ENCODE measurements at regions not wholly inside any gene's neighbourhood (a gene's known extent, or its start where the extent isn't known, plus 50 kb on each side); places are given as distances from the start of the nearest gene placed in this dataset.

GRCh38 chr11:28701760-28702449, 593.7 kb downstream of the METTL15 start:
- TF ChIP-seq TAF1 (IDR thresholded peaks at IDR 0.05; ENCODE audit: low read depth, low read length) (no peak), POLR2A (IDR thresholded peaks at IDR 0.05; ENCODE audit: low read depth, low read length) (no peak), POLR2AphosphoS5 (IDR thresholded peaks at IDR 0.05; ENCODE audit: low read depth, low read length) (no peak), PAX5 (IDR thresholded peaks at IDR 0.05; ENCODE audit: insufficient read depth, low read length, severe bottlenecking) (no peak), SPI1 (IDR thresholded peaks at IDR 0.05; ENCODE audit: low read depth, low read length) (no peak), POU2F2 (IDR thresholded peaks at IDR 0.05; ENCODE audit: low read depth, low read length) (no peak)
- FAIRE-seq (no peak), DNase-seq (ENCODE audit: insufficient read length, low spot score) (no peak)

DNA sequence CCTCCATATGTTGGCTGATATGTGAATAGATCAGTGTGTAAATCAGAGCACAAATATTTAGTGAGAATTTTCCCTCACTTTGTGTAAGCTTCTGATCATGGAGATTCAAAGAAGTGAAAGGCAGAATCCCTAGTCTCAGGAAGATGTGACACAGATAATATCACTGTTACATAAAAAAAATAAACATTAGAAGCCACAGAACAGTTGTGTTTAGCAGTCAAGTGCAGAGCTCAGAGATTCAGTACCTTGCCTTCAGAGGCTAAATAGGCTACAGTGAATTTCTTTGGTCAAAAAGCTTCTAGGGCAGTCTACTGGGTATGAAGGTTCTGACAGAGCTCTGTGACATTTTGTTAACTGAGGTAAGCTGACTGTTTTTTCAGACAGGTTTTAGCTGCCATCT, 591.5 kb downstream of the METTL15 start:
- FAIRE-seq (no peak), DNase-seq (ENCODE audit: insufficient read length, low spot score) (no peak)
- TF ChIP-seq POU2F2 (IDR thresholded peaks at IDR 0.05; ENCODE audit: low read depth, low read length) (no peak), SPI1 (IDR thresholded peaks at IDR 0.05; ENCODE audit: low read depth, low read length) (no peak), POLR2A (IDR thresholded peaks at IDR 0.05; ENCODE audit: low read depth, low read length) (no peak), POLR2AphosphoS5 (IDR thresholded peaks at IDR 0.05; ENCODE audit: low read depth, low read length) (no peak), TAF1 (IDR thresholded peaks at IDR 0.05; ENCODE audit: low read depth, low read length) (no peak), PAX5 (IDR thresholded peaks at IDR 0.05; ENCODE audit: insufficient read depth, low read length, severe bottlenecking) (no peak)

GRCh38 chr11:28697920-28698827, 590.0 kb downstream of the METTL15 start:
- peak; percentile 2 for DNase-seq (ENCODE audit: insufficient read length, low spot score)
- peak; percentile 75 for FAIRE-seq
- TF ChIP-seq POU2F2 (IDR thresholded peaks at IDR 0.05; ENCODE audit: low read depth, low read length) (no peak), PAX5 (IDR thresholded peaks at IDR 0.05; ENCODE audit: insufficient read depth, low read length, severe bottlenecking) (no peak), SPI1 (IDR thresholded peaks at IDR 0.05; ENCODE audit: low read depth, low read length) (no peak), TAF1 (IDR thresholded peaks at IDR 0.05; ENCODE audit: low read depth, low read length) (no peak), POLR2A (IDR thresholded peaks at IDR 0.05; ENCODE audit: low read depth, low read length) (no peak), POLR2AphosphoS5 (IDR thresholded peaks at IDR 0.05; ENCODE audit: low read depth, low read length) (no peak)

DNA sequence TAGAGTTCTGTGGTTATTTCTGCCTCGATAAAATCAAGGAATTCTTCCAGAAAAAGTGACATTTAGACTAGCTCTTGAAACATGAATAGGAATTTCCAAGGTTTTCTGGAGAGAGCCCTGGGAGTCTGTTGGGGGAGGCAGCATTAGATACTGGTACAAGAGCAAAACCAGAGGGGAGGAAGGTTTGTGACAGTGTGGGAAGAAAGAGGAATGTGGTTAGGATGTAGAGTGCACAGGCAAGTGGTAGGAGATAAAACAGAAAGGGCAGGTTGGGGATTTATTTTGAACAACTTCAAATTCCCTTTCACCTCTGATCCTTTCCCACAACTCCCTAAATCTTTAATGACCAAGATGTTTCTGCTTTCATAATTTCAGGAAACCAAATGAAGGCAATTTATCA, 588.4 kb downstream of the METTL15 start:
- no peak for TF ChIP-seq POLR2A (IDR thresholded peaks at IDR 0.05; ENCODE audit: low read depth, low read length)
- TF ChIP-seq PAX5 (IDR thresholded peaks at IDR 0.05; ENCODE audit: insufficient read depth, low read length, severe bottlenecking) = no peak
- TF ChIP-seq TAF1 (IDR thresholded peaks at IDR 0.05; ENCODE audit: low read depth, low read length) = no peak
- TF ChIP-seq POU2F2 (IDR thresholded peaks at IDR 0.05; ENCODE audit: low read depth, low read length) = no peak
- no peak for TF ChIP-seq SPI1 (IDR thresholded peaks at IDR 0.05; ENCODE audit: low read depth, low read length)
- TF ChIP-seq POLR2AphosphoS5 (IDR thresholded peaks at IDR 0.05; ENCODE audit: low read depth, low read length) = no peak
- FAIRE-seq = no peak
- no peak for DNase-seq (ENCODE audit: insufficient read length, low spot score)

DNA sequence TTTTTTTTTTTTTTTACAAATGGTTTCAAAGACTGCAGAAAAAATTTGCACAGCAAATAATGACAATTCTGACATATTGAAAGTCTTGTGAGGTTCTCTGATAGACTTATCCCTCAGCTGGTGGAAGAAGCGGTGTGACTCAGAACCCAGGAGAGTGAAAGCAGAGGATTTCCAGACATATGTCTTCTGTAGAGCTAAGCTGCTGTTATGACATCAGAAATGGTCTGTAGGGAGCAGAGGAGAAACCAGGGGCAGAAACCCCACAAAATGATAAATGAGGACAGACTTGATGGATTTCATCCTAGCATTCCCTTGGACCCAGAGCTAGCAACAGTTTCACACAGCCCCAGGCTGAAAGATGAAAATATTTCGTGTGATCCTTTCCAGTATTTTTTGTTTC, 582.6 kb downstream of the METTL15 start:
- FAIRE-seq = no peak
- TF ChIP-seq POU2F2 (IDR thresholded peaks at IDR 0.05; ENCODE audit: low read depth, low read length) = no peak
- no peak for DNase-seq (ENCODE audit: insufficient read length, low spot score)

- DNase-seq (ENCODE audit: insufficient read length, low spot score) = no peak
- TF ChIP-seq PAX5 (IDR thresholded peaks at IDR 0.05; ENCODE audit: insufficient read depth, low read length, severe bottlenecking) = no peak
- TF ChIP-seq POU2F2 (IDR thresholded peaks at IDR 0.05; ENCODE audit: low read depth, low read length) = no peak
- TF ChIP-seq TAF1 (IDR thresholded peaks at IDR 0.05; ENCODE audit: low read depth, low read length) = no peak
- no peak for TF ChIP-seq POLR2A (IDR thresholded peaks at IDR 0.05; ENCODE audit: low read depth, low read length)
- TF ChIP-seq SPI1 (IDR thresholded peaks at IDR 0.05; ENCODE audit: low read depth, low read length) = no peak
- no peak for TF ChIP-seq POLR2AphosphoS5 (IDR thresholded peaks at IDR 0.05; ENCODE audit: low read depth, low read length)
- FAIRE-seq = no peak
Measured at GRCh38 chr11:28684011-28684586, 575.9 kb downstream of the METTL15 start.

DNA sequence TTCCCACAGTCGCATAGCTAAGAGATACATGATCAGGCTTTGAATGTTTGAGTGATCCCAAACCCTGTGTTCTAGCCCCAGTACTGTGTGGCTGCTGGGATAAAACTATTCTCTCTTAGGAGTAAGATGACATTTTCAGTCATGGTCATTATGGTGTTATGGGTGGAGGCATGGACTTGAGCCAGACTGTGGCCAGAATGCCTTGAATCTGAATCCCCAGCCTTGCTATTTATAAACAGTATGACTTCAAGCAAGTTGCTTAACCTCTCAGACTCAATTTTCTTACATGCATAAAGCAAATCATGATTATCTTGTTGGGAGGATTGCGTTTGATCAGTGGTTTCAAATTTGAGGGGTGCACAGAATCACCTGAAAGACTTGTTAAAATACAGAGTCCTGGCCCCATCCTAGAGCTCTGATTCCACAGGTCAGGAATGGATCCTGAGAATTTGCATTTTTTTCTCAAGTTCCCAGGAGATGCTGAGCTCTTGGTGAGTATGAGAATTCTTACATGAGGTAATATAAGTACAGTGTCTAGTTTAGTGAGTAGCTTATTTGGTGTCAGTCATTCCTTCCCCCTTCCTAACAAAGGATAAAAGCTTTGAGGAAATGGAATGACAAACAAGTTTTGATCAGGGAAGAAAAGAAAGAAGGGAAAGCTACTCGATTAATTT, 571.7 kb downstream of the METTL15 start:
- no peak for FAIRE-seq
- TF ChIP-seq SPI1 (IDR thresholded peaks at IDR 0.05; ENCODE audit: low read depth, low read length) (no peak), PAX5 (IDR thresholded peaks at IDR 0.05; ENCODE audit: insufficient read depth, low read length, severe bottlenecking) (no peak), POLR2AphosphoS5 (IDR thresholded peaks at IDR 0.05; ENCODE audit: low read depth, low read length) (no peak), POU2F2 (IDR thresholded peaks at IDR 0.05; ENCODE audit: low read depth, low read length) (no peak), TAF1 (IDR thresholded peaks at IDR 0.05; ENCODE audit: low read depth, low read length) (no peak), POLR2A (IDR thresholded peaks at IDR 0.05; ENCODE audit: low read depth, low read length) (no peak)
- DNase-seq (ENCODE audit: insufficient read length, low spot score) = no peak

- TF ChIP-seq SPI1 (IDR thresholded peaks at IDR 0.05; ENCODE audit: low read depth, low read length) (no peak), PAX5 (IDR thresholded peaks at IDR 0.05; ENCODE audit: insufficient read depth, low read length, severe bottlenecking) (no peak), POLR2AphosphoS5 (IDR thresholded peaks at IDR 0.05; ENCODE audit: low read depth, low read length) (no peak), POU2F2 (IDR thresholded peaks at IDR 0.05; ENCODE audit: low read depth, low read length) (no peak)
- DNase-seq (ENCODE audit: insufficient read length, low spot score) (no peak), FAIRE-seq (no peak)
Measured at GRCh38 chr11:28677721-28678120, 569.5 kb downstream of the METTL15 start.

DNA sequence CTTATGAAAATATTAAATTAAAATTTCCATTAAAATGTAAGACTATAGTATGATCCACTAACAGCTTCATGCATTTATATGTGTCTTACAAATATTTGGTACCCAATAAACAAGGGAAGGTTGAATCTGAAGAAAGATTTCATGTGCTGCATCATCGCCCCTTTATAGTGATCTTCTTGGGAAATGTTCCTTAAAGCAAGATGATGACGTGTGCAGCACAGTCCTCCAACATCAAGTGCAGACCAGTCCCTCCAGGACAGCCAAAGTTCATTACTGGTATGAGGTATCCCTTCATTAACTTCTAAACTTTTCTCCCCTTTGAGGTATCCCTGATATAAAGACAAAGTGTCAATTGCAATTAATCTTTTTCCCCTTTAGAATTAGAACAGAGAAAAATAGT, 567.0 kb downstream of the METTL15 start:
- DNase-seq (ENCODE audit: insufficient read length, low spot score) = no peak
- TF ChIP-seq PAX5 (IDR thresholded peaks at IDR 0.05; ENCODE audit: insufficient read depth, low read length, severe bottlenecking) (no peak), POLR2AphosphoS5 (IDR thresholded peaks at IDR 0.05; ENCODE audit: low read depth, low read length) (no peak), SPI1 (IDR thresholded peaks at IDR 0.05; ENCODE audit: low read depth, low read length) (no peak), TAF1 (IDR thresholded peaks at IDR 0.05; ENCODE audit: low read depth, low read length) (no peak), POU2F2 (IDR thresholded peaks at IDR 0.05; ENCODE audit: low read depth, low read length) (no peak), POLR2A (IDR thresholded peaks at IDR 0.05; ENCODE audit: low read depth, low read length) (no peak)
- no peak for FAIRE-seq
